OCI-LY7 (cell line): ENCODE measurements at regions not wholly inside any gene's neighbourhood (a gene's known extent, or its start where the extent isn't known, plus 50 kb on each side); places are given as distances from the start of the nearest gene placed in this dataset.

Experiments
- BruUV-seq: library from RNA; stranded (reverse); fragments of 400-500 nt; replicated peaks from 2 replicates; lab custom pipeline; 2021; lab: Mats Ljungman, UMichigan
- CTCF ChIA-PET: fragments of 300-600 bp; sonication (Branson Sonifier 250); formaldehyde crosslinking; loops from one replicate; lab custom pipeline; 2022; ENCODE audit warnings: antibody characterized with exemption; ENCODE audit not compliant: unreplicated experiment; lab: Charles Lee
- POLR2A ChIA-PET: fragments of 300-600 bp; sonication (Branson Sonifier 250); formaldehyde crosslinking; loops from one replicate; lab custom pipeline; 2022; ENCODE audit warnings: antibody characterized with exemption; lab: Charles Lee
- DNase-seq: peaks from one replicate; pipeline ENCODE4 v3.0.0-alpha.2; 2015; ENCODE audit warnings: low spot score
- H2AFZ ChIP-seq: fragments of 200-600 bp; sonication (generic), shearing (Covaris generic); 2 replicates; pipeline ENCODE4 v1.6.1; 2014; ENCODE audit warnings: mild to moderate bottlenecking, antibody characterized with exemption, low read length, moderate library complexity
- H3K27ac ChIP-seq: fragments of 200-600 bp; sonication (generic); 2 replicates; pipeline ENCODE4 v1.5.1; 2014; ENCODE audit warnings: mixed run types, low read depth, mild to moderate bottlenecking, moderate library complexity, low read length, inconsistent platforms; ENCODE audit not compliant: poor library complexity, severe bottlenecking
- H3K36me3 ChIP-seq: fragments of 200-600 bp; sonication (generic); 2 replicates; pipeline ENCODE4 v1.6.1; 2014; ENCODE audit warnings: mild to moderate bottlenecking, antibody characterized with exemption, low read length, moderate library complexity, mixed read lengths; ENCODE audit not compliant: insufficient read depth
- H3K4me1 ChIP-seq: fragments of 200-600 bp; sonication (generic); 2 replicates; pipeline ENCODE4 v1.5.1; 2014; ENCODE audit warnings: mild to moderate bottlenecking, low read length; ENCODE audit not compliant: insufficient read depth, poor library complexity, severe bottlenecking
- H3K4me2 ChIP-seq: fragments of 200-600 bp; sonication (generic); 2 replicates; pipeline ENCODE4 v1.6.1; 2014; ENCODE audit warnings: mild to moderate bottlenecking, low read length
- H3K4me3 ChIP-seq: fragments of 200-600 bp; sonication (generic); 2 replicates; pipeline ENCODE4 v1.5.1; 2014; ENCODE audit warnings: mild to moderate bottlenecking, low read depth, low read length; ENCODE audit not compliant: poor library complexity, severe bottlenecking
- H3K79me2 ChIP-seq: fragments of 200-600 bp; sonication (generic); 2 replicates; pipeline ENCODE4 v1.6.1; 2016; ENCODE audit warnings: low read depth, mild to moderate bottlenecking, low read length, moderate library complexity, mixed read lengths; ENCODE audit not compliant: insufficient read depth
- H3K9me2 ChIP-seq: fragments of 200-600 bp; sonication (generic); 2 replicates; pipeline ENCODE4 v1.6.1; 2016; ENCODE audit warnings: mild to moderate bottlenecking, low read length, mixed read lengths; ENCODE audit not compliant: insufficient read depth
- H3K9me3 ChIP-seq: fragments of 200-600 bp; sonication (generic); 2 replicates; pipeline ENCODE4 v1.6.1; 2014; ENCODE audit warnings: mild to moderate bottlenecking, mixed run types, low read length, mixed read lengths
- H4K20me1 ChIP-seq: fragments of 200-600 bp; sonication (generic); 2 replicates; pipeline ENCODE4 v1.6.1; 2014; ENCODE audit warnings: mild to moderate bottlenecking, antibody characterized with exemption, low read length, moderate library complexity, mixed read lengths; ENCODE audit not compliant: insufficient read depth
- EZH2phosphoT487 ChIP-seq: fragments of 200-600 bp; sonication (generic); IDR thresholded peaks from 2 replicates; pipeline ENCODE4 v1.6.1; 2018; ENCODE audit warnings: low read depth, borderline replicate concordance, mild to moderate bottlenecking, mixed run types, antibody characterized with exemption, low read length, moderate library complexity, mixed read lengths
- intact Hi-C: fragments of 100-400 bp; cut with micrococcal nuclease; formaldehyde crosslinking; loops from one replicate; pipeline ENCODE4 v1.10.0; 2022; ENCODE audit not compliant: unreplicated experiment
- TF ChIP-seq, protein P1 (sequence below): fragments of 200-600 bp; sonication (generic); conservative IDR thresholded peaks from 2 replicates; pipeline ENCODE4 v1.5.1; 2014; ENCODE audit warnings: mild to moderate bottlenecking, antibody characterized with exemption, low read length, moderate library complexity, mixed read lengths

DNA sequence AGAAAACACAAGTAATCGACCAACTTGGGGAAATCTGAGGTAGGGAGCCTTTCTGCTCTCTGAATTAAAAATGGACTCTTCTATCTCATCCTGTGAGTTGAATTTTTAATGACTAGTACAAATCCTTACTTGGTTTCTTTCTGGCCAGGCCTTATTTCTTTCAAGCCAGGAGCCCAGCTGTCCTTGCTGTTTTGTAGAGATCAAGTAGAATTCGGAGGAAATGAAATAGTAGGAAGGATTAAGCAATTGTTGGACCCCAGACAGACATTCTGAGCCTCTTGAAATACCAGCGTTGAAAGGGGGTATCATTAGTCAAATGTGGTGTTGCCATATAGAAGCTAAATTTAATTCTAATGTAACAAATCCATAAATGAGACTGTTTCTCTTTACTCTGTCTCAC lies 53.7 kb upstream of the SMIM15 start:
- POLR2A ChIA-PET = interaction anchor here (0.8 kb wide), 1 partner anchor 156 kb away, joined by 4 read pairs; no protein-coding TSS in a partner anchor
- Histone ChIP-seq H3K36me3 (no peaks in the 10 kb centered on the region), H2AFZ (no peak overlapping the region), H3K4me2 (no peak overlapping the region), H3K27ac (no peak overlapping the region), H3K4me1 (no peaks in the 10 kb centered on the region), H4K20me1 (no peaks in the 10 kb centered on the region), H3K9me2 (no peaks in the 10 kb centered on the region), H3K9me3 (no peaks in the 10 kb centered on the region), H3K4me3 (no peak overlapping the region), H3K79me2 (no peaks in the 10 kb centered on the region)
- TF ChIP-seq, protein P1, sequence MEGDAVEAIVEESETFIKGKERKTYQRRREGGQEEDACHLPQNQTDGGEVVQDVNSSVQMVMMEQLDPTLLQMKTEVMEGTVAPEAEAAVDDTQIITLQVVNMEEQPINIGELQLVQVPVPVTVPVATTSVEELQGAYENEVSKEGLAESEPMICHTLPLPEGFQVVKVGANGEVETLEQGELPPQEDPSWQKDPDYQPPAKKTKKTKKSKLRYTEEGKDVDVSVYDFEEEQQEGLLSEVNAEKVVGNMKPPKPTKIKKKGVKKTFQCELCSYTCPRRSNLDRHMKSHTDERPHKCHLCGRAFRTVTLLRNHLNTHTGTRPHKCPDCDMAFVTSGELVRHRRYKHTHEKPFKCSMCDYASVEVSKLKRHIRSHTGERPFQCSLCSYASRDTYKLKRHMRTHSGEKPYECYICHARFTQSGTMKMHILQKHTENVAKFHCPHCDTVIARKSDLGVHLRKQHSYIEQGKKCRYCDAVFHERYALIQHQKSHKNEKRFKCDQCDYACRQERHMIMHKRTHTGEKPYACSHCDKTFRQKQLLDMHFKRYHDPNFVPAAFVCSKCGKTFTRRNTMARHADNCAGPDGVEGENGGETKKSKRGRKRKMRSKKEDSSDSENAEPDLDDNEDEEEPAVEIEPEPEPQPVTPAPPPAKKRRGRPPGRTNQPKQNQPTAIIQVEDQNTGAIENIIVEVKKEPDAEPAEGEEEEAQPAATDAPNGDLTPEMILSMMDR = no peak
- no peak for TF ChIP-seq EZH2phosphoT487
- intact Hi-C loops = no loop called here
- BruUV-seq = no TSS peak
- DNase-seq = no peak
- CTCF ChIA-PET = no interaction called here

DNA sequence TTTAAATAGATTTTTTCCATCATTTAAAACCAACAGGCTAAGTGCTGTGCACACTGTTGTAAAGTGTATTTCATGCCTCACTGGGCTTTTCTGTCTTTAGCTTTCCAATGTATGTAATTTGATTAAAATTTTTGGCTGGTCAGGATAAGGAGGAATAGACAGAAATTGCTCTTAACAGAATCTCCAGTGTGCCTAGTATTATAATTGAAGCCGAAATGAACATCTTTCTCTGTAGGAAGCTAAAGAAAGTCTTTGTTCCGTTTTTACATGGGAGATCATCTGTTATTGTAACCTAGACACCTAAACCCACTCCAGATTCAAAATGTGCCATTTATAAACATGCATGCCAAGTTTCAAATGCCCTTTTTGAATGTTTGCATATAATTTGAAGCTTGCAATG lies 54.5 kb upstream of the SMIM15 start:
- CTCF ChIA-PET = no interaction called here
- H3K4me3 ChIP-seq = no peak overlapping the region
- H3K9me2 ChIP-seq = no peaks in the 10 kb centered on the region
- BruUV-seq = no TSS peak
- no peak overlapping the region for H3K4me2 ChIP-seq
- H3K27ac ChIP-seq = no peak overlapping the region
- no peaks in the 10 kb centered on the region for H4K20me1 ChIP-seq
- H3K9me3 ChIP-seq = no peaks in the 10 kb centered on the region
- intact Hi-C loops = no loop called here
- TF ChIP-seq, protein P1 = no peak
- TF ChIP-seq EZH2phosphoT487 = no peak
- no peaks in the 10 kb centered on the region for H3K36me3 ChIP-seq
- DNase-seq = no peak
- no peaks in the 10 kb centered on the region for H3K79me2 ChIP-seq
- no peaks in the 10 kb centered on the region for H3K4me1 ChIP-seq
- H2AFZ ChIP-seq = no peak overlapping the region
- POLR2A ChIA-PET = interaction anchor here (0.7 to 0.8 kb wide), 3 partner anchors 11 to 155 kb away, joined by 3 to 4 read pairs (median 3); no protein-coding TSS in a partner anchor

DNA sequence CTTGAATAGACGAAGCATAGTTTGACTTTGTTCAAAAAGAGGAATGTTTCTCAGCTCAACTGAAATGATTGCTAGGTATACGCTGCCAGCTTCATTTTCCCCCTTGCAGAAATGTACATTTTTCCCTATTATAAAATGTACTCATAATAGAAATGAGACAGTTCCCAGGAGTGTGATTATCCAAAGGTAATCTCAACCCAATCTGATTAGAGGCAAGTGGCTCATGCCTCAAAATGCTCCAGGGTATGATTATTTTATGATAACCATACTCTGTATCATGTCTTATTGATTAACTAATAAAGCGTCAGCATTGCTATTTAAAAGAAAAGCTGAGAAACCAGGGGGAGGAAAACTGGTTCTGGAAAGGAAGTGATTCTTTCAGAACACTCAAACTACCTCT lies 54.9 kb upstream of the SMIM15 start:
- TF ChIP-seq, protein P1 = no peak
- no peak for TF ChIP-seq EZH2phosphoT487
- Histone ChIP-seq H3K79me2 (no peaks in the 10 kb centered on the region), H3K9me2 (no peaks in the 10 kb centered on the region), H4K20me1 (no peaks in the 10 kb centered on the region), H3K36me3 (no peaks in the 10 kb centered on the region), H3K27ac (no peak overlapping the region), H3K9me3 (no peaks in the 10 kb centered on the region), H2AFZ (no peak overlapping the region), H3K4me3 (no peak overlapping the region), H3K4me2 (no peak overlapping the region), H3K4me1 (no peaks in the 10 kb centered on the region)
- CTCF ChIA-PET = no interaction called here
- no TSS peak for BruUV-seq
- DNase-seq = no peak
- POLR2A ChIA-PET = interaction anchor here (0.7 to 0.8 kb wide), 2 partner anchors 12 to 136 kb away, joined by 3 read pairs; no protein-coding TSS in a partner anchor
- intact Hi-C loops = no loop called here
